SK-N-SH (cell line): ENCODE measurements at regions not wholly inside any gene's neighbourhood (a gene's known extent, or its start where the extent isn't known, plus 50 kb on each side); places are given as distances from the start of the nearest gene placed in this dataset.

Source experiments
- CTCF ChIP-seq: fragments of 200-600 bp; sonication (generic); IDR thresholded peaks from 2 replicates; pipeline ENCODE4 v1.6.1; 2017; ENCODE audit warnings: antibody characterized with exemption, mild to moderate bottlenecking, moderate library complexity
- EP300 ChIP-seq, 2 experiments: IDR thresholded peaks; 2 replicates each; pipeline versions ENCODE4 v1.4.0 to v1.6.1; 2012; ENCODE audit warnings: borderline replicate concordance in 1 of 2, low read depth in 1 of 2, low read length in 1 of 2
- EZH2phosphoT487 ChIP-seq: fragments of 200-600 bp; sonication (generic); IDR thresholded peaks from 2 replicates; pipeline ENCODE4 v1.6.1; 2017; ENCODE audit warnings: low read depth, mixed run types, mild to moderate bottlenecking, antibody characterized with exemption, moderate library complexity, borderline replicate concordance
- FOSL2 ChIP-seq: IDR thresholded peaks from 2 replicates; pipeline ENCODE4 v1.4.0; 2012; ENCODE audit warnings: low read depth, mild to moderate bottlenecking, moderate library complexity, borderline replicate concordance
- MAX ChIP-seq: IDR thresholded peaks from 2 replicates; pipeline ENCODE4 v1.4.0; 2012; ENCODE audit warnings: low read depth
- POLR2AphosphoS5 ChIP-seq: IDR thresholded peaks from 2 replicates; pipeline ENCODE4 v1.6.1; 2012; ENCODE audit warnings: low read depth, low read length
- RAD21 ChIP-seq: IDR thresholded peaks from 2 replicates; pipeline ENCODE4 v1.6.1; 2012; ENCODE audit warnings: mild to moderate bottlenecking, low read length
- REST ChIP-seq: IDR thresholded peaks from 2 replicates; pipeline ENCODE4 v1.6.1; 2012; ENCODE audit warnings: mild to moderate bottlenecking, low read depth, low read length, moderate library complexity
- RFX5 ChIP-seq: IDR thresholded peaks from 2 replicates; pipeline ENCODE4 v1.6.1; 2012; ENCODE audit warnings: mild to moderate bottlenecking, improper control_type of control experiment, low read length
- SIN3A ChIP-seq: IDR thresholded peaks from 2 replicates; pipeline ENCODE4 v1.6.1; 2012; ENCODE audit warnings: low read depth, mild to moderate bottlenecking, low read length, moderate library complexity, borderline replicate concordance
- TEAD4 ChIP-seq: IDR thresholded peaks from 2 replicates; pipeline ENCODE4 v1.4.0; 2012; ENCODE audit warnings: mild to moderate bottlenecking, borderline replicate concordance; ENCODE audit not compliant: insufficient read depth
- YY1 ChIP-seq: IDR thresholded peaks from 2 replicates; pipeline ENCODE4 v1.4.0; 2012; ENCODE audit warnings: low read depth, mild to moderate bottlenecking

- TF ChIP-seq CTCF (no peak), FOSL2 (no peak), TEAD4 (no peak), RAD21 (no peak), RFX5 (no peak), EZH2phosphoT487 (no peak), EP300 (IDR thresholded peaks at IDR 0.05; ENCODE audit: borderline replicate concordance in 1 of 2, low read depth in 1 of 2, low read length in 1 of 2) (no peak), REST (no peak), MAX (no peak), SIN3A (no peak), YY1 (no peak), POLR2AphosphoS5 (no peak)
Observed at GRCh38 chr21:15352009-15352408, 287.2 kb upstream of the NRIP1 start.
